GM12878 (cell line): ENCODE measurements at regions not wholly inside any gene's neighbourhood (a gene's known extent, or its start where the extent isn't known, plus 50 kb on each side); places are given as distances from the start of the nearest gene placed in this dataset.

Experiments used
- ASH2L ChIP-seq: fragments of 300-600, 200-600 bp; sonication (generic); IDR thresholded peaks from 2 replicates; pipeline ENCODE4 v1.6.1; 2017; ENCODE audit warnings: low read depth, mild to moderate bottlenecking, borderline replicate concordance
- CBX5 ChIP-seq: sonication (generic); IDR thresholded peaks from 2 replicates; pipeline ENCODE4 v1.6.1; 2016; ENCODE audit warnings: low read depth, moderate library complexity, mild to moderate bottlenecking, inconsistent platforms
- CEBPB ChIP-seq, 2 experiments: fragments of 150-350 bp in 1 of 2; IDR thresholded peaks; 2 replicates each; pipeline ENCODE4 v1.6.1; 2012 to 2014; ENCODE audit warnings: low read depth in 2 of 2, low read length in 2 of 2, borderline replicate concordance in 1 of 2, inconsistent platforms in 1 of 2
- FOXK2 ChIP-seq: fragments of 450-650 bp; IDR thresholded peaks from 2 replicates; pipeline ENCODE4 v1.6.1; 2017; ENCODE audit warnings: mild to moderate bottlenecking, moderate library complexity
- FOXM1 ChIP-seq: IDR thresholded peaks from 2 replicates; pipeline ENCODE4 v1.6.1; 2012; ENCODE audit warnings: low read depth, mild to moderate bottlenecking, inconsistent platforms, low read length, moderate library complexity
- KLF5 ChIP-seq: fragments of 450-650 bp; IDR thresholded peaks from 2 replicates; pipeline ENCODE4 v1.6.1; 2014; ENCODE audit warnings: mild to moderate bottlenecking; ENCODE audit not compliant: partially characterized antibody
- NFYB ChIP-seq: IDR thresholded peaks from 2 replicates; pipeline ENCODE4 v1.6.1; 2011; ENCODE audit warnings: low read depth, mild to moderate bottlenecking, low read length, improper control_type of control experiment, moderate library complexity; ENCODE audit not compliant: insufficient read depth
- NR2C2 ChIP-seq: IDR thresholded peaks from 2 replicates; pipeline ENCODE4 v1.6.1; 2011; ENCODE audit warnings: borderline replicate concordance, low read depth; ENCODE audit not compliant: control insufficient read depth, insufficient read length
- POLR2AphosphoS2 ChIP-seq: IDR thresholded peaks from 2 replicates; pipeline ENCODE4 v1.6.1; 2011; ENCODE audit warnings: low read depth, mild to moderate bottlenecking, low read length, improper control_type of control experiment, moderate library complexity
- RB1 ChIP-seq: fragments of 450-650 bp; formaldehyde crosslinking; IDR thresholded peaks from 2 replicates; pipeline ENCODE4 v1.6.1; 2017; ENCODE audit warnings: mild to moderate bottlenecking, borderline replicate concordance
- RBBP5 ChIP-seq: fragments of 200-600 bp; sonication (generic); conservative IDR thresholded peaks from 2 replicates; pipeline ENCODE4 v1.6.1; 2016
- SMAD1 ChIP-seq: fragments of 450-650 bp; IDR thresholded peaks from 2 replicates; pipeline ENCODE4 v1.6.1; 2018; ENCODE audit warnings: mild to moderate bottlenecking, low read depth; ENCODE audit not compliant: partially characterized antibody
- TAF1 ChIP-seq: IDR thresholded peaks from 2 replicates; pipeline ENCODE4 v1.6.1; 2011; ENCODE audit warnings: mild to moderate bottlenecking, low read depth, low read length, borderline replicate concordance
- TBL1XR1 ChIP-seq: IDR thresholded peaks from 2 replicates; pipeline ENCODE4 v1.6.1; 2012; ENCODE audit warnings: low read depth, low read length, improper control_type of control experiment
- TCF3 ChIP-seq: IDR thresholded peaks from 2 replicates; pipeline ENCODE4 v1.6.1; 2012; ENCODE audit warnings: low read depth, mild to moderate bottlenecking, low read length, borderline replicate concordance; ENCODE audit not compliant: insufficient read depth
- TCF7 ChIP-seq: IDR thresholded peaks from 2 replicates; pipeline ENCODE4 v1.6.1; 2014; ENCODE audit warnings: antibody characterized with exemption, borderline replicate concordance
- ZNF24 ChIP-seq: fragments of 450-650 bp; IDR thresholded peaks from 2 replicates; pipeline ENCODE4 v1.6.1; 2017; ENCODE audit warnings: antibody characterized with exemption, mild to moderate bottlenecking
- ZNF274 ChIP-seq: IDR thresholded peaks from one replicate; pipeline ENCODE4 v1.8.0; 2011; ENCODE audit not compliant: insufficient read length, insufficient read depth
- TF ChIP-seq, protein P1 (sequence below): fragments of 450-650 bp; IDR thresholded peaks from 2 replicates; pipeline ENCODE4 v1.6.1; 2017; ENCODE audit warnings: antibody characterized with exemption, mild to moderate bottlenecking, moderate library complexity
- TF ChIP-seq, protein P2 (sequence below): IDR thresholded peaks from 2 replicates; pipeline ENCODE4 v1.6.1; 2011; ENCODE audit warnings: mild to moderate bottlenecking, low read depth, low read length, moderate library complexity; ENCODE audit not compliant: insufficient replicate concordance
- TF ChIP-seq, protein P3 (sequence below): fragments of 450-650 bp; IDR thresholded peaks from 2 replicates; pipeline ENCODE4 v1.6.1; 2017; ENCODE audit warnings: low read depth, mild to moderate bottlenecking, moderate library complexity
- TF ChIP-seq, protein P4 (sequence below): fragments of 450-650 bp; IDR thresholded peaks from 2 replicates; pipeline ENCODE4 v1.6.1; 2017; ENCODE audit warnings: mild to moderate bottlenecking, low read depth, inconsistent platforms; ENCODE audit not compliant: poor library complexity, severe bottlenecking

DNA sequence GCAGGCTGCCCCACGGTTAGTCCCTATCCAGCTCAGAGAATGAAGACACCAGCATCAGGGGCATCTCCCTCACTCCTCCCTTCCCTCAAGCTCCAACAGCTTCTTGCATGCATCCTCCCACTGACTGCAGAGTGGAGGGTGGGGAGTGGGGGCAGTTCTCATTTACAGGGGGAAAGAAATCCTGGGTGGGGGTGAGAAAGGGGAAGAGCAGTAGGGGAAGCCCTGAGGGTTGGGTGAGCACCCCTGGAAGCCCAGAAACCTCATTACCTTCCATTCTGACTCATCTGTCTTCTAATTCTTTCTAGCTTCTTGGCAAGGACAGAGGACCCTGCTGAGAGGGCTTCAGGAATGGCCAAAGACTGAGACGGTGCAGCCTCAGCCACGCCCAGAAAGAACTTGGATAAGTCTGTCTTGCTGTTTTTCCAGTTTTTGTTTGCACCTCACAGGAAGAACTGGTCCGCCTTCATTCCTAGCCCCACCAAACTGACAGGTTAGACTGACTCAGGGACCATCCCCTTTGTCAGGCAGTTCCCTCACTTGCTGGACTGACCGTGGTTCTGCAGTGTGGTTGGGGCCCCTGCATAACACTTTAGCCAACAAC lies 52.5 kb upstream of the WSB1 start (continued):
- TF ChIP-seq, protein P1, sequence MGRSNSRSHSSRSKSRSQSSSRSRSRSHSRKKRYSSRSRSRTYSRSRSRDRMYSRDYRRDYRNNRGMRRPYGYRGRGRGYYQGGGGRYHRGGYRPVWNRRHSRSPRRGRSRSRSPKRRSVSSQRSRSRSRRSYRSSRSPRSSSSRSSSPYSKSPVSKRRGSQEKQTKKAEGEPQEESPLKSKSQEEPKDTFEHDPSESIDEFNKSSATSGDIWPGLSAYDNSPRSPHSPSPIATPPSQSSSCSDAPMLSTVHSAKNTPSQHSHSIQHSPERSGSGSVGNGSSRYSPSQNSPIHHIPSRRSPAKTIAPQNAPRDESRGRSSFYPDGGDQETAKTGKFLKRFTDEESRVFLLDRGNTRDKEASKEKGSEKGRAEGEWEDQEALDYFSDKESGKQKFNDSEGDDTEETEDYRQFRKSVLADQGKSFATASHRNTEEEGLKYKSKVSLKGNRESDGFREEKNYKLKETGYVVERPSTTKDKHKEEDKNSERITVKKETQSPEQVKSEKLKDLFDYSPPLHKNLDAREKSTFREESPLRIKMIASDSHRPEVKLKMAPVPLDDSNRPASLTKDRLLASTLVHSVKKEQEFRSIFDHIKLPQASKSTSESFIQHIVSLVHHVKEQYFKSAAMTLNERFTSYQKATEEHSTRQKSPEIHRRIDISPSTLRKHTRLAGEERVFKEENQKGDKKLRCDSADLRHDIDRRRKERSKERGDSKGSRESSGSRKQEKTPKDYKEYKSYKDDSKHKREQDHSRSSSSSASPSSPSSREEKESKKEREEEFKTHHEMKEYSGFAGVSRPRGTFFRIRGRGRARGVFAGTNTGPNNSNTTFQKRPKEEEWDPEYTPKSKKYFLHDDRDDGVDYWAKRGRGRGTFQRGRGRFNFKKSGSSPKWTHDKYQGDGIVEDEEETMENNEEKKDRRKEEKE, result no peak
- TF ChIP-seq NFYB, result no peak
- TF ChIP-seq ZNF274, result no peak
- no peak for TF ChIP-seq POLR2AphosphoS2
- TF ChIP-seq TCF7, result no peak
- no peak for TF ChIP-seq CEBPB (IDR thresholded peaks at IDR 0.05; ENCODE audit: borderline replicate concordance in 1 of 2, low read depth in 2 of 2, low read length in 2 of 2)
- TF ChIP-seq ASH2L, result no peak
- TF ChIP-seq FOXK2, result no peak
- TF ChIP-seq, protein P2, sequence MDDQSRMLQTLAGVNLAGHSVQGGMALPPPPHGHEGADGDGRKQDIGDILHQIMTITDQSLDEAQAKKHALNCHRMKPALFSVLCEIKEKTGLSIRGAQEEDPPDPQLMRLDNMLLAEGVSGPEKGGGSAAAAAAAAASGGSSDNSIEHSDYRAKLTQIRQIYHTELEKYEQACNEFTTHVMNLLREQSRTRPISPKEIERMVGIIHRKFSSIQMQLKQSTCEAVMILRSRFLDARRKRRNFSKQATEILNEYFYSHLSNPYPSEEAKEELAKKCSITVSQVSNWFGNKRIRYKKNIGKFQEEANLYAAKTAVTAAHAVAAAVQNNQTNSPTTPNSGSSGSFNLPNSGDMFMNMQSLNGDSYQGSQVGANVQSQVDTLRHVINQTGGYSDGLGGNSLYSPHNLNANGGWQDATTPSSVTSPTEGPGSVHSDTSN, result no peak
- TF ChIP-seq CBX5, result no peak
- no peak for TF ChIP-seq ZNF24
- TF ChIP-seq FOXM1, result peak; percentile 55; the same call in 1 of the 2 replicates
- TF ChIP-seq RBBP5, result no peak
- TF ChIP-seq RB1, result no peak
- no peak for TF ChIP-seq TCF3
- TF ChIP-seq SMAD1, result no peak
- TF ChIP-seq TBL1XR1, result peak; percentile 53; the same call in 1 of the 2 replicates
- TF ChIP-seq, protein P3, sequence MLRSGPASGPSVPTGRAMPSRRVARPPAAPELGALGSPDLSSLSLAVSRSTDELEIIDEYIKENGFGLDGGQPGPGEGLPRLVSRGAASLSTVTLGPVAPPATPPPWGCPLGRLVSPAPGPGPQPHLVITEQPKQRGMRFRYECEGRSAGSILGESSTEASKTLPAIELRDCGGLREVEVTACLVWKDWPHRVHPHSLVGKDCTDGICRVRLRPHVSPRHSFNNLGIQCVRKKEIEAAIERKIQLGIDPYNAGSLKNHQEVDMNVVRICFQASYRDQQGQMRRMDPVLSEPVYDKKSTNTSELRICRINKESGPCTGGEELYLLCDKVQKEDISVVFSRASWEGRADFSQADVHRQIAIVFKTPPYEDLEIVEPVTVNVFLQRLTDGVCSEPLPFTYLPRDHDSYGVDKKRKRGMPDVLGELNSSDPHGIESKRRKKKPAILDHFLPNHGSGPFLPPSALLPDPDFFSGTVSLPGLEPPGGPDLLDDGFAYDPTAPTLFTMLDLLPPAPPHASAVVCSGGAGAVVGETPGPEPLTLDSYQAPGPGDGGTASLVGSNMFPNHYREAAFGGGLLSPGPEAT, result peak; percentile 70; the same call in 1 of the 2 replicates
- no peak for TF ChIP-seq KLF5
- TF ChIP-seq, protein P4, sequence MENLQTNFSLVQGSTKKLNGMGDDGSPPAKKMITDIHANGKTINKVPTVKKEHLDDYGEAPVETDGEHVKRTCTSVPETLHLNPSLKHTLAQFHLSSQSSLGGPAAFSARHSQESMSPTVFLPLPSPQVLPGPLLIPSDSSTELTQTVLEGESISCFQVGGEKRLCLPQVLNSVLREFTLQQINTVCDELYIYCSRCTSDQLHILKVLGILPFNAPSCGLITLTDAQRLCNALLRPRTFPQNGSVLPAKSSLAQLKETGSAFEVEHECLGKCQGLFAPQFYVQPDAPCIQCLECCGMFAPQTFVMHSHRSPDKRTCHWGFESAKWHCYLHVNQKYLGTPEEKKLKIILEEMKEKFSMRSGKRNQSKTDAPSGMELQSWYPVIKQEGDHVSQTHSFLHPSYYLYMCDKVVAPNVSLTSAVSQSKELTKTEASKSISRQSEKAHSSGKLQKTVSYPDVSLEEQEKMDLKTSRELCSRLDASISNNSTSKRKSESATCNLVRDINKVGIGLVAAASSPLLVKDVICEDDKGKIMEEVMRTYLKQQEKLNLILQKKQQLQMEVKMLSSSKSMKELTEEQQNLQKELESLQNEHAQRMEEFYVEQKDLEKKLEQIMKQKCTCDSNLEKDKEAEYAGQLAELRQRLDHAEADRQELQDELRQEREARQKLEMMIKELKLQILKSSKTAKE, result peak; percentile 66
- TF ChIP-seq NR2C2, result no peak
- TF ChIP-seq TAF1, result no peak
